Sigmoid colon (tissue), 6 donors: ENCODE measurements at regions not wholly inside any gene's neighbourhood (a gene's known extent, or its start where the extent isn't known, plus 50 kb on each side); places are given as distances from the start of the nearest gene placed in this dataset.

Experiments
- DNase-seq: peaks from one replicate; pipeline ENCODE4 v3.0.0-alpha.2; 2019
- H3K27ac ChIP-seq, 4 donors: fragments of 200-600 bp; sonication (generic); one replicate each; pipeline ENCODE4 v1.5.1; 2016 to 2019; ENCODE audit warnings: mild to moderate bottlenecking in 1 of 4
- H3K27me3 ChIP-seq, 3 donors: fragments of 200-600 bp; sonication (generic); one replicate each; pipeline ENCODE4 v1.5.1; 2019; ENCODE audit warnings: mild to moderate bottlenecking in 1 of 3
- H3K36me3 ChIP-seq, 4 donors: fragments of 200-600 bp; sonication (generic); one replicate each; pipeline ENCODE4 v1.5.1; 2016 to 2019
- H3K4me1 ChIP-seq, 4 donors: fragments of 200-600 bp; sonication (generic); one replicate each; pipeline ENCODE4 v1.5.1; 2017 to 2019
- H3K4me3 ChIP-seq, 4 donors: fragments of 200-600 bp; sonication (generic); one replicate each; pipeline ENCODE4 v1.5.1; 2017 to 2019; ENCODE audit warnings: mild to moderate bottlenecking in 2 of 4, moderate library complexity in 1 of 4
- H3K9me3 ChIP-seq, 4 donors: fragments of 200-600 bp in 3 of 4; sonication (generic) in 3 of 4; one replicate each; pipeline versions ENCODE4 v1.5.1 to v1.6.1; 2013 to 2019
- EP300 ChIP-seq, 4 donors: sonication (generic); formaldehyde crosslinking; IDR thresholded peaks; one replicate each; pipeline ENCODE4 v1.6.1; 2017; ENCODE audit warnings: antibody characterized with exemption in 4 of 4
- POLR2A ChIP-seq, 2 donors: fragments of 450-650 bp; IDR thresholded peaks; one replicate each; pipeline ENCODE4 v1.6.1; 2016; ENCODE audit warnings: antibody characterized with exemption in 2 of 2, mild to moderate bottlenecking in 2 of 2, moderate library complexity in 2 of 2
- POLR2AphosphoS5 ChIP-seq, 4 donors: sonication (generic); formaldehyde crosslinking; IDR thresholded peaks; one replicate each; pipeline ENCODE4 v1.6.1; 2017; ENCODE audit warnings: antibody characterized with exemption in 4 of 4
- WGBS, 2 donors: extraction: QIAGEN DNeasy Blood & Tissue Kit; methylation state at CpG; one replicate each; pipeline ENCODE4 v1.1.7; 2013; 5-methylcytosine and 5-hydroxymethylcytosine counted together
- intact Hi-C: fragments of 100-400 bp; cut with DNase I; formaldehyde crosslinking; loops from one replicate; pipeline ENCODE4 v1.15.1; 2023
- TF ChIP-seq, protein P1 (sequence below), 4 experiments: fragments of 450-650 bp in 3 of 4; fragments of 200-600 bp in 1 of 4; IDR thresholded peaks; one replicate each; pipeline ENCODE4 v1.5.1; 2016 to 2019; ENCODE audit warnings: antibody characterized with exemption in 4 of 4, mild to moderate bottlenecking in 3 of 4, moderate library complexity in 2 of 4
- donor health status: healthy with polysubstance abuse.
- donor health status: healthy.

DNA sequence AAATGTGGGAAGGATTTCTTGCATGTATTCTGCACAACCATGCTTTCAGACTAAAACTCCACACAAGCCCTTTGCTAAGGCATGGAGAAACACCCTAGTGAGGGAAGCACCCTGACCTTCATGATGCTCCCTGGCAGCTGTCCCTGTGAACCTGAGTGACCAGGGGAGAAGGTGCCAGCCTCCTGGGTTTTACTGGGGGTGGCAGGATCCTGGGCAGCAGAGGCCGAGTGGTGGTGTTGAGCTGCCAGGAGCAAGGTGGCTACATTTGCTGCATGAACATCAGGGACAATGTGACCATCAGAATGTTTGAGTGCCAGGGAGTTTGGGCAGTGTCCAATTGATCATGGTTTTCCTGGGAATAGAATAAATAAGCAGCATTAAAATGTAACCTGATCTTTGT, 437.9 kb downstream of the TCERG1L start:
- Histone ChIP-seq H3K4me3 (no peak overlapping the region), H3K36me3 (no peaks in the 10 kb centered on the region), H3K4me1 (no peaks in the 10 kb centered on the region), H3K27me3 (peaks cover 0 to 3% (median 0%) of the 10 kb centered on the region in 3 donors), H3K9me3 (no peaks in the 10 kb centered on the region), H3K27ac (no peak overlapping the region)
- intact Hi-C loops = no loop called here
- WGBS, 2 donors = 79 to 89% methylated on average over 1 of the region's 1 CpG
- TF ChIP-seq POLR2A (IDR thresholded peaks at IDR 0.05) (no peak), EP300 (IDR thresholded peaks at IDR 0.05) (no peak)
- TF ChIP-seq, protein P1, sequence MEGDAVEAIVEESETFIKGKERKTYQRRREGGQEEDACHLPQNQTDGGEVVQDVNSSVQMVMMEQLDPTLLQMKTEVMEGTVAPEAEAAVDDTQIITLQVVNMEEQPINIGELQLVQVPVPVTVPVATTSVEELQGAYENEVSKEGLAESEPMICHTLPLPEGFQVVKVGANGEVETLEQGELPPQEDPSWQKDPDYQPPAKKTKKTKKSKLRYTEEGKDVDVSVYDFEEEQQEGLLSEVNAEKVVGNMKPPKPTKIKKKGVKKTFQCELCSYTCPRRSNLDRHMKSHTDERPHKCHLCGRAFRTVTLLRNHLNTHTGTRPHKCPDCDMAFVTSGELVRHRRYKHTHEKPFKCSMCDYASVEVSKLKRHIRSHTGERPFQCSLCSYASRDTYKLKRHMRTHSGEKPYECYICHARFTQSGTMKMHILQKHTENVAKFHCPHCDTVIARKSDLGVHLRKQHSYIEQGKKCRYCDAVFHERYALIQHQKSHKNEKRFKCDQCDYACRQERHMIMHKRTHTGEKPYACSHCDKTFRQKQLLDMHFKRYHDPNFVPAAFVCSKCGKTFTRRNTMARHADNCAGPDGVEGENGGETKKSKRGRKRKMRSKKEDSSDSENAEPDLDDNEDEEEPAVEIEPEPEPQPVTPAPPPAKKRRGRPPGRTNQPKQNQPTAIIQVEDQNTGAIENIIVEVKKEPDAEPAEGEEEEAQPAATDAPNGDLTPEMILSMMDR (IDR thresholded peaks at IDR 0.05) = no peak
- peak; percentile 37 for DNase-seq

- WGBS, 2 donors = 25 to 63% methylated on average over 2 of the region's 2 CpGs
- Histone ChIP-seq H3K9me3 (no peaks in the 10 kb centered on the region), H3K27me3 (no peaks in the 10 kb centered on the region), H3K4me3 (no peak overlapping the region), H3K36me3 (no peaks in the 10 kb centered on the region), H3K4me1 (no peaks in the 10 kb centered on the region), H3K27ac (no peak overlapping the region)
- intact Hi-C loops = no loop called here
- DNase-seq = peak; percentile 13
- no peak for TF ChIP-seq POLR2A (IDR thresholded peaks at IDR 0.05)
- TF ChIP-seq EP300 (IDR thresholded peaks at IDR 0.05) = no peak
- TF ChIP-seq POLR2AphosphoS5 (IDR thresholded peaks at IDR 0.05) = no peak
- TF ChIP-seq, protein P1 (IDR thresholded peaks at IDR 0.05) = no peak
Measured at GRCh38 chr10:130875116-130875515, 436.4 kb downstream of the TCERG1L start.

DNA sequence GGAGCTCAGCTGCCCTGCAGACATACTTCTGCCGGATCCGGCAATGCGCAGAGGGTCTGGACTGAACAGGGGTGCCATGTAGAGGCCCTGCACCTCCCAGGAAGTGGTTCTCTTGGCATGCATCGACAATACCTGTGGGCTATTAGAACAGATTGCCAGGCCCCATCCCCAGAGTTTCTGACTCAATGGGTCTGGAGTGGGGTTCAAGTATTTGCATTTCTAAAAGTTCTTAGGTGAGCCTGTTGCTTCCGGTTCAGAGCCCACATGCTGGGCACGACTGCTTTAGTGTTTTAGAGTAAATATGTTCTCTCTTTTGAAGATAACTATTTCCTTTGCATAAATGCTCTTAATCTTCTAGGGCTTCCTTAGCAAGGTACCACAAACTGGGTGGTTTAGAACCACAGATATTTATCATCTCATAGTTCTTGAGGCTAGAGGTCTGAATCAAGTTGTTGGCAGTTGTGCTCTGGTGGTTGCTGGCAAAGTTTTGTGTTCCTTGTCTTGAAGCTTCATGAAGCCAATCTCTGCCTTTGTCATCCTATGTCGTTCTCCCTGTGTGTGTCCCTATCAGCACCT, 435.5 kb downstream of the TCERG1L start:
- 75 to 76% methylated on average over 7 of the region's 7 CpGs for WGBS, 2 donors
- TF ChIP-seq EP300 (IDR thresholded peaks at IDR 0.05) (no peak), POLR2A (IDR thresholded peaks at IDR 0.05) (no peak), POLR2AphosphoS5 (IDR thresholded peaks at IDR 0.05) (no peak)
- TF ChIP-seq, protein P1 (IDR thresholded peaks at IDR 0.05) = no peak
- intact Hi-C loops = no loop called here

GRCh38 chr10:130877126-130877525, 434.4 kb downstream of the TCERG1L start:
- WGBS, 2 donors = 59 to 74% methylated on average over 3 of the region's 3 CpGs
- H3K9me3 ChIP-seq = no peaks in the 10 kb centered on the region
- intact Hi-C loops = no loop called here
- peak; percentile 11 for DNase-seq
- H3K27ac ChIP-seq = no peak overlapping the region
- TF ChIP-seq POLR2A (IDR thresholded peaks at IDR 0.05) = no peak
- TF ChIP-seq, protein P1 (IDR thresholded peaks at IDR 0.05) = no peak
- TF ChIP-seq EP300 (IDR thresholded peaks at IDR 0.05) = no peak
- TF ChIP-seq POLR2AphosphoS5 (IDR thresholded peaks at IDR 0.05) = no peak
- no peak overlapping the region for H3K4me3 ChIP-seq
- H3K36me3 ChIP-seq = no peaks in the 10 kb centered on the region
- H3K27me3 ChIP-seq = no peaks in the 10 kb centered on the region
- no peaks in the 10 kb centered on the region for H3K4me1 ChIP-seq

More for the DNA sequence above, 435.5 kb downstream of the TCERG1L start:
- Histone ChIP-seq H3K4me1 (no peaks in the 10 kb centered on the region), H3K4me3 (no peak overlapping the region), H3K27me3 (no peaks in the 10 kb centered on the region), H3K27ac (no peak overlapping the region), H3K9me3 (no peaks in the 10 kb centered on the region), H3K36me3 (no peaks in the 10 kb centered on the region)
- peak; percentile 41 for DNase-seq

- H3K4me1 ChIP-seq = no peaks in the 10 kb centered on the region
- H3K4me3 ChIP-seq = no peak overlapping the region
- WGBS, 2 donors = 92% methylated on average over 1 of the region's 1 CpG
- no peaks in the 10 kb centered on the region for H3K36me3 ChIP-seq
- no peaks in the 10 kb centered on the region for H3K9me3 ChIP-seq
- no peak for DNase-seq
- H3K27ac ChIP-seq = no peak overlapping the region
- TF ChIP-seq, protein P1 (IDR thresholded peaks at IDR 0.05) = no peak
- TF ChIP-seq EP300 (IDR thresholded peaks at IDR 0.05) (no peak), POLR2A (IDR thresholded peaks at IDR 0.05) (no peak), POLR2AphosphoS5 (IDR thresholded peaks at IDR 0.05) (no peak)
- no peaks in the 10 kb centered on the region for H3K27me3 ChIP-seq
- intact Hi-C loops = no loop called here
Measured at GRCh38 chr10:130878131-130878530, 433.4 kb downstream of the TCERG1L start.
